HG03354 (cell line): ENCODE measurements at regions not wholly inside any gene's neighbourhood (a gene's known extent, or its start where the extent isn't known, plus 50 kb on each side); places are given as distances from the start of the nearest gene placed in this dataset.
"Not testable (repeated sequence)": the region's sequence is repeated elsewhere in the genome, so short reads cannot be mapped to it uniquely, and the experiment has no call there.

Experiments used
- ATAC-seq: cut with Tn5 transposase; IDR thresholded peaks from one replicate; pipeline ENCODE4 v1.9.1; 2021; ENCODE audit warnings: mild to moderate bottlenecking; ENCODE audit not compliant: unreplicated experiment, poor library complexity, severe bottlenecking

- ATAC-seq = no peak
These were observed 201.6 kb upstream of the SVIL start for GRCh38 chr10:29836396-29836795.

GRCh38 chr10:29835055-29835454 is 200.3 kb upstream of the SVIL start:
- no peak for ATAC-seq

GRCh38 chr10:29830531-29831512 is 196.1 kb upstream of the SVIL start:
- no peak for ATAC-seq

- ATAC-seq = no peak
These were observed 195.0 kb upstream of the SVIL start for GRCh38 chr10:29829776-29830175.

- ATAC-seq = no peak
These were observed 194.2 kb upstream of the SVIL start for GRCh38 chr10:29828956-29829355.

- no peak for ATAC-seq
These were observed 193.7 kb upstream of the SVIL start for GRCh38 chr10:29828440-29828894.

GRCh38 chr10:29827512-29827911 is 192.7 kb upstream of the SVIL start:
- no peak for ATAC-seq

GRCh38 chr10:29826801-29827450 is 192.2 kb upstream of the SVIL start:
- ATAC-seq = no peak

GRCh38 chr10:29826221-29826620 is 191.4 kb upstream of the SVIL start:
- no peak for ATAC-seq

GRCh38 chr10:29823553-29824080 is 188.8 kb upstream of the SVIL start:
- no peak for ATAC-seq

GRCh38 chr10:29820890-29821461 is 186.2 kb upstream of the SVIL start:
- ATAC-seq = no peak

- no peak for ATAC-seq
These were observed 182.2 kb upstream of the SVIL start for GRCh38 chr10:29816801-29817558.

- ATAC-seq = no peak
These were observed 180.8 kb upstream of the SVIL start for GRCh38 chr10:29815572-29815971.

GRCh38 chr10:29811751-29812427 is 177.1 kb upstream of the SVIL start:
- no peak for ATAC-seq

GRCh38 chr10:29810816-29811215 is 176.0 kb upstream of the SVIL start:
- ATAC-seq = no peak

- ATAC-seq = not testable (repeated sequence)
These were observed 175.5 kb upstream of the SVIL start for GRCh38 chr10:29810231-29810630.

GRCh38 chr10:29809383-29809782 is 174.6 kb upstream of the SVIL start:
- no peak for ATAC-seq

GRCh38 chr10:29807163-29807806 is 172.5 kb upstream of the SVIL start:
- ATAC-seq = no peak

- no peak for ATAC-seq
These were observed 171.6 kb upstream of the SVIL start for GRCh38 chr10:29806350-29806788.
